Kidney capillary endothelial cell (primary cell): ENCODE measurements at regions not wholly inside any gene's neighbourhood (a gene's known extent, or its start where the extent isn't known, plus 50 kb on each side); places are given as distances from the start of the nearest gene placed in this dataset.

Experiments used
- DNase-seq: peaks from one replicate; pipeline ENCODE4 v3.0.0-alpha.2; 2018; ENCODE audit warnings: low spot score

DNA sequence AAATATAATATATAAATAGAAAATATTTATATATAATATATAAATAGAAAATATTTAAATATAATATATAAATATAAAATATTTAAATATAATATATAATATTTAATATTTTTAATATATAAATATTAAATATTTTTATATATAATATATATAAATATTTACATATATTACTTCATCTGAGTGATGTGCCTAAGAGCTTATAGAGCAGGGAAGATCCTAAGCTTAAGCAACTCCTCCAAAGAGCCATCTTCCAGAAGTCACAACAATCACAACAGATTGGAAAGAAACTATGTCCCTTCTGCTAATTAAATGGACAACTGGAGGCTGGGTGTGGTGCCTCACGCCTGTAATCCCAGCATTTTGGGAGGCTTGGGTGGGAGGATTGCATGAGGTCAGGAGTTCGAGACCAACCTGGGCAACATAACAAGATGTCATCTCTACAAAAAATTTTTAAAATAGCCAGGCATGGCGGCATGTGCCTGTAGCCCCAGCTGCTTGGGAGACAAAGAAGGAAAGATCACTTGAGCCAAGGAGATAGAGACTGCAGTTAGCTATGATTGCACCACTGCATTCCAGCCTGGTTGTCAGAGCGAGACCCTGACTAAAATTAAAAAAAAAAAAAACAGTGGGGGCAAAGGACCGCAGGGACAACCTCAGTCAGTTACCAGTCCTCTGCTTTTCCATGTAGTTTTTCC, 198.7 kb downstream of the SKIDA1 start:
- no peak for DNase-seq

- DNase-seq = no peak
Observed at GRCh38 chr10:21318540-21319167, 206.8 kb downstream of the SKIDA1 start.

DNA sequence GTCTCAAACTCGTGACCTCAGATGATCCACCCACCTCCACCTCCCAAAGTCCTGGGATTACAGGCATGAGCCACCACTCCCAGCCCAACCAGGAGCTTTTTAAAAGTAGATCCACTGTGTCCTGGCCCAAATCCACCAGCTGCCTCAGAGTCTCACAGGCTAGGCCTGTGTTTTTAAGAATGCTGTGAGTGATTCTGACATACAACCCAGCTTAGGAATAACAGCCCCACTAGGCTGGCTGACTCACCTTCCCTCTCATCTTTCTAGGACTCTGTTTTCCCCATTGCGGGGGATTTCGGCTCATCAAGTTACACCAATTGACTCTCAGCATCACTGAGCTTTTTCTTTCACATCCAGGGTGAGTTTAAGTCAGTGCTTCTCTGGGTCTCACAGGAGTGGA, 207.6 kb downstream of the SKIDA1 start:
- DNase-seq = no peak

DNA sequence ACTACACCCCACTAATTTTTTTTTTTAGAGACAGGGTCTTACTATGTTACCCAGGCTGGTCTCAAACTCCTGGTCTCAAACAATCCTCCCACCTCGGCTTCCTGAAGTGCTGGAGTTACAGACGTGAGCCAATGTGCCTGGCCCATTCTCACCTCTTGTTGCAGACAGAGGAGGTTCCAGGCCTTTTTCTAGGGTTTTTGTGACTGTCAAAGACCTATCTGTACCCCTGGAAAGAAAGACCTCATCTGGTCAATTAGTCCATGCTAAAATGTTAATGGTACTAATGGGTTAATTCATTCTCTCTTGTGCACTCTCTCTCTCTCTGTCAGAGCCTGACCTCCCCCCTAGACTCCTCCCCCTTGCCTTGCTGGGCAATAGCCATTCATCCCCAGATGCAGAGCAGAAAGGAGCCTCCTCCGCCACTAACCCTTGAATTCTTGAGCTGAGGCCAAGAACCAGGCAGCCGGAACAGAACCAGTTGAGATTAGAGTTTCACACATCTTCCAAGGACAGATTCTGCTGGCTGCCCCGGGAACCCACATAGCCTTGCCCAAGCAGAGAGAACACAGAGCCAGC, 209.7 kb downstream of the SKIDA1 start:
- no peak for DNase-seq

- no peak for DNase-seq
Observed at GRCh38 chr10:21314906-21315644, 210.4 kb downstream of the SKIDA1 start.

DNA sequence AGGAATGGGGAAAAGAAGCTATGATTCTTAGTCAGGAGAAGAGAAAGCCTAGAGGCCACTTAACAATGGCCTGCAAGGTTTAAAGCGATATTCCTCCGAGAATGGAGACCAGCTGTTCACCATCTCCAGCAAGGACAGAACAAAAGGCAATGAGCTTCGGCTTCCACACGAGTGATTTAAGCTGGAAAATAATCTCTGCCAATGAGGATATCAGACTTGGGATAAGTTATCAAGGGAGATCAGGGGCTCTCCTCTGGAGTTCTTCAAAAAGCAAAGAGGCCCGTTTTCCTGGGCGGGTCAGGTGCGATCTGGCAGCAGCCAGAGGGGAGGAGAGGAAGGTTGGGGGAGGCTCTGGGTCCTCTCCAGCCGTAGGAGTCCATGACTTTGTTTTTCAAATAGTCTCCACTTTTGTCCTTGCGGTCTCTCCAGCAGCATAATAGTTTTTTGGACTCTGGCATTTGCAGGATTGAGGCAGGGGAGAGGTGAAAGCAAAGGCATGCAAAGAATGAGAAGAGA, 211.3 kb downstream of the SKIDA1 start:
- no peak for DNase-seq

- no peak for DNase-seq
Observed at GRCh38 chr10:21313691-21314090, 211.8 kb downstream of the SKIDA1 start.

- no peak for DNase-seq
Observed at GRCh38 chr10:21311426-21311825, 214.1 kb downstream of the SKIDA1 start.

- DNase-seq = no peak
Observed at GRCh38 chr10:21309427-21309826, 216.1 kb downstream of the SKIDA1 start.

GRCh38 chr10:21308946-21309345, 216.5 kb downstream of the SKIDA1 start:
- no peak for DNase-seq

DNA sequence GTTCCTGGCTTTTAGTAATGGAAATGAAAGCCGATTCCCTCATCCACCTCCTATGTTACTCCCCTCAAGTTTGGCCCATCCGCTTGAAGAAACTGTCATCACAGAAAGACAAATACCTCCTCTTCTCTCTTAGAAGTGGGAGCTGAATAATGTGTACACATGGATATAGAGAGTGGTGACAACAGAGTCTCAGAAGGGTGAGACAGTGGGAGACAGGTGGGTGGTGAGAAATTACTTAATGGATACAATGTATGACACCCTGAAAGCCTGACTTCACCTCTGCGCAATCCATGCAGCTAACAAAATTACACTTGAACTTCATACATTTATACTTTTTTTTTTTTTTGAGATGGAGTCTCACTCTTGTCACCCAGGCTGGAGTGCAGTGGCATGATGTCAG, 217.5 kb downstream of the SKIDA1 start:
- no peak for DNase-seq

GRCh38 chr10:21304608-21305007, 220.9 kb downstream of the SKIDA1 start:
- no peak for DNase-seq

DNA sequence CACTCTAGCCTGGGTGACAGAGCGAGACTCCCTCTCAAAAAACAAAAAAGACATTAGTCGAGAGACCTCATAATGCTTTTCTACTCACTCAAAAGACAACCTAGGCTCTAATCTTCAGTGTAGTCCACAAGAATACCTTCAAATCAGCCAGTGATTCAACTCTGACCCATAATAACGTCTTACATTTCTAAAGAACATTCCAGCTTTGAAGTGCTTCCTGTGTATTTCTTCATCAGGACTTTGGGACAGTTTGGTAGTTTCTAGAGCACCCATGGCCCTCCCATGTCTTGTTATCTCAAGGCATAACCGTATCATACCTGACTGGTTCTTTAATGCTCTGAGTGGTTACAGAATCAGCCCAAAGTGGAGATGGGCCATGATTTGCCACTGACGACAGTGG, 221.3 kb downstream of the SKIDA1 start:
- no peak for DNase-seq

DNA sequence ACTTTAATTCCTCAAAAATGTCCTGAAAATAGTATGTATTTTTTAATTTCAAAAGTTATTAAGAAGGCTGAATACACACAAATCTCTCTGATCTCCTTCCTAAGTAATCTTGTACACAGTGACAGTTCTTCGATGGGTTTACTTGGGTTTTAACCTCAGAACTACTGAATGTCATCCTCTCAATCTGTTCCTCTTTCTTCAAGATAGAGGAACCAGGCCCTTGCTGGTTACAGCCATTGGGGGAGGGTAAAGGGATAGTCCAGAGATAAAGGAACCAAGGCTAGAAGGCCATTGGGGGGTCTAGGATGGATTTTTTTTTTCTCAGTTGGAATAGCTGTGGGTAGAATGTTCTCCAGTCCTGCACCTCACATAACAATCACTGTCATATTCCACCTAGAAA, 224.9 kb downstream of the SKIDA1 start:
- no peak for DNase-seq

DNA sequence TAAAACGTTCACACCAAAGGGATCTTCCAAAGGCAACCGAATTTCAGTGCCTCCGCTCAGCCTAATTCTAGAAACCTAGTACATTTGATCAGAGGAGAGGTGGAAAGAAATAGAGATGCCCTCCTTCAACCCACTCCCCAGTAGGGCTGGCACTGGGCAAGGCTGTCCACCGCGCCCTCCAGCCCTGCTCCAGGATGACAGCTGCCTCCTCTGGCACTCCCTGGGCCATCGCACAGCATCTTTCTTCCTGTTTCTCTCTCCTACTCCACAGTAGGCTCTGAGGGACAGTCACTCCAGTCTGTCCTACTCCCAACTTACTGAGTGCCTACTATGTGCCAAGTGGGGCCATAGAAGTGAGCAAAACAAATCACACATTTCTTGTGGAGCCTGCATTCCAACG, 226.2 kb downstream of the SKIDA1 start:
- DNase-seq = no peak

- DNase-seq = no peak
Observed at GRCh38 chr10:21298701-21299100, 226.8 kb downstream of the SKIDA1 start.

- no peak for DNase-seq
Observed at GRCh38 chr10:21297603-21298383, 227.7 kb downstream of the SKIDA1 start.

- DNase-seq = no peak
Observed at GRCh38 chr10:21296575-21297355, 228.7 kb downstream of the SKIDA1 start.

- DNase-seq = no peak
Observed at GRCh38 chr10:21293518-21294356, 231.7 kb downstream of the SKIDA1 start.
